Stimulated activated CD4-positive, alpha-beta T cell treated with anti-CD3 and anti-CD28 coated beads, Interleukin-2, amount 100 ng/mL, for 24 hours (primary cell): ENCODE measurements at regions not wholly inside any gene's neighbourhood (a gene's known extent, or its start where the extent isn't known, plus 50 kb on each side); places are given as distances from the start of the nearest gene placed in this dataset.

Experiments used
- DNase-seq, 2 donors: peaks; one replicate each; pipeline ENCODE4 v3.0.0-alpha.2; 2020

GRCh38 chr6:66861007-66861541 lies 1154.0 kb upstream of the EYS start:
- DNase-seq = no peak

- no peak for DNase-seq
Observed at GRCh38 chr6:66860328-66860727, 1153.3 kb upstream of the EYS start.

GRCh38 chr6:66858196-66858595 lies 1151.2 kb upstream of the EYS start:
- DNase-seq = no peak

- DNase-seq = no peak
Observed at GRCh38 chr6:66854014-66854413, 1147.0 kb upstream of the EYS start.

GRCh38 chr6:66851930-66852329 lies 1144.9 kb upstream of the EYS start:
- DNase-seq = no peak

- no peak for DNase-seq
Observed at GRCh38 chr6:66849843-66850242, 1142.8 kb upstream of the EYS start.

GRCh38 chr6:66848244-66848953 lies 1141.4 kb upstream of the EYS start:
- no peak for DNase-seq

- DNase-seq = no peak
Observed at GRCh38 chr6:66838764-66839163, 1131.7 kb upstream of the EYS start.

- DNase-seq = no peak
Observed at GRCh38 chr6:66825539-66825938, 1118.5 kb upstream of the EYS start.

- DNase-seq = no peak
Observed at GRCh38 chr6:66814156-66814555, 1107.1 kb upstream of the EYS start.

GRCh38 chr6:66808771-66809170 lies 1101.7 kb upstream of the EYS start:
- no peak for DNase-seq

- no peak for DNase-seq
Observed at GRCh38 chr6:66796987-66797386, 1090.0 kb upstream of the EYS start.

- DNase-seq = no peak
Observed at GRCh38 chr6:66788579-66788978, 1081.6 kb upstream of the EYS start.

- no peak for DNase-seq
Observed at GRCh38 chr6:66772800-66773199, 1065.8 kb upstream of the EYS start.

GRCh38 chr6:66771626-66772025 lies 1064.6 kb upstream of the EYS start:
- no peak for DNase-seq

GRCh38 chr6:66751630-66752029 lies 1044.6 kb upstream of the EYS start:
- no peak for DNase-seq

GRCh38 chr6:66740346-66740745 lies 1033.3 kb upstream of the EYS start:
- DNase-seq = no peak

GRCh38 chr6:66735106-66735890 lies 1028.3 kb upstream of the EYS start:
- DNase-seq = no peak

GRCh38 chr6:66731310-66731709 lies 1024.3 kb upstream of the EYS start:
- DNase-seq = no peak

- DNase-seq = no peak
Observed at GRCh38 chr6:66725670-66726069, 1018.6 kb upstream of the EYS start.

GRCh38 chr6:66717801-66718200 lies 1010.8 kb upstream of the EYS start:
- DNase-seq = no peak

GRCh38 chr6:66699385-66699784 lies 992.4 kb upstream of the EYS start:
- no peak for DNase-seq

- no peak for DNase-seq
Observed at GRCh38 chr6:66689608-66690007, 982.6 kb upstream of the EYS start.

- DNase-seq = no peak
Observed at GRCh38 chr6:66687611-66688140, 980.6 kb upstream of the EYS start.
